ENCODE measurements at regions not wholly inside any gene's neighbourhood (a gene's known extent, or its start where the extent isn't known, plus 50 kb on each side); places are given as distances from the start of the nearest gene placed in this dataset.
"Not testable (repeated sequence)": the region's sequence is repeated elsewhere in the genome, so short reads cannot be mapped to it uniquely, and the experiment has no call there.

GRCh38 chr9:107852891-107853290, 363.3 kb upstream of the KLF4 start:
- DNase-seq: no peak

- no peak for DNase-seq
Observed at GRCh38 chr9:107850653-107851052, 361.1 kb upstream of the KLF4 start.

GRCh38 chr9:107847978-107848964, 358.7 kb upstream of the KLF4 start:
- no peak for DNase-seq

GRCh38 chr9:107842530-107842929, 353.0 kb upstream of the KLF4 start:
- no peak for DNase-seq

GRCh38 chr9:107841076-107841475, 351.5 kb upstream of the KLF4 start:
- no peak for DNase-seq

- no peak for DNase-seq
Observed at GRCh38 chr9:107839371-107839770, 349.8 kb upstream of the KLF4 start.

GRCh38 chr9:107838766-107839165, 349.2 kb upstream of the KLF4 start:
- no peak for DNase-seq

- DNase-seq: no peak
Observed at GRCh38 chr9:107836300-107836699, 346.7 kb upstream of the KLF4 start.

GRCh38 chr9:107833295-107833694, 343.7 kb upstream of the KLF4 start:
- no peak for DNase-seq

- no peak for DNase-seq
Observed at GRCh38 chr9:107832871-107833270, 343.3 kb upstream of the KLF4 start.

- DNase-seq: no peak
Observed at GRCh38 chr9:107830479-107830878, 340.9 kb upstream of the KLF4 start.

- no peak for DNase-seq
Observed at GRCh38 chr9:107827884-107828283, 338.3 kb upstream of the KLF4 start.

GRCh38 chr9:107827304-107827703, 337.7 kb upstream of the KLF4 start:
- no peak for DNase-seq

GRCh38 chr9:107826688-107826983, 337.1 kb upstream of the KLF4 start:
- not testable (repeated sequence) for DNase-seq

GRCh38 chr9:107824556-107824955, 335.0 kb upstream of the KLF4 start:
- no peak for DNase-seq

- DNase-seq: no peak
Observed at GRCh38 chr9:107819772-107820565, 330.4 kb upstream of the KLF4 start.

GRCh38 chr9:107818503-107818829, 328.9 kb upstream of the KLF4 start:
- not testable (repeated sequence) for DNase-seq

- DNase-seq: not testable (repeated sequence)
Observed at GRCh38 chr9:107817595-107818502, 328.3 kb upstream of the KLF4 start.

GRCh38 chr9:107816561-107817021, 327.0 kb upstream of the KLF4 start:
- no peak for DNase-seq

GRCh38 chr9:107815782-107816560, 326.4 kb upstream of the KLF4 start:
- no peak for DNase-seq

GRCh38 chr9:107813287-107813686, 323.7 kb upstream of the KLF4 start:
- no peak for DNase-seq

- DNase-seq: no peak
Observed at GRCh38 chr9:107810461-107810961, 320.9 kb upstream of the KLF4 start.
